Upper lobe of right lung (tissue), 1 donor: ENCODE measurements at regions not wholly inside any gene's neighbourhood (a gene's known extent, or its start where the extent isn't known, plus 50 kb on each side); places are given as distances from the start of the nearest gene placed in this dataset.

Experiments
- ATAC-seq: fragments of 200-7000 bp; cut with Tn5 transposase; one replicate; pipeline ENCODE4 v1.9.1; 2020; ENCODE audit warnings: mild to moderate bottlenecking, moderate library complexity
- DNase-seq: peaks from one replicate; pipeline ENCODE4 v3.0.0-alpha.2; 2020
- H3K27ac ChIP-seq: fragments of 200-600 bp; one replicate; pipeline ENCODE4 v1.8.0; 2022
- H3K27me3 ChIP-seq: fragments of 200-600 bp; one replicate; pipeline ENCODE4 v1.8.0; 2022; ENCODE audit warnings: mild to moderate bottlenecking
- H3K36me3 ChIP-seq: fragments of 200-600 bp; one replicate; pipeline ENCODE4 v1.8.0; 2022
- H3K4me1 ChIP-seq: fragments of 200-600 bp; one replicate; pipeline ENCODE4 v1.8.0; 2022
- H3K4me3 ChIP-seq: fragments of 200-600 bp; one replicate; pipeline ENCODE4 v1.8.0; 2022; ENCODE audit warnings: mild to moderate bottlenecking
- H3K9me3 ChIP-seq: fragments of 200-600 bp; one replicate; pipeline ENCODE4 v1.8.0; 2022
- intact Hi-C: fragments of 100-400 bp; cut with DNase I; formaldehyde crosslinking; loops from one replicate; pipeline ENCODE4 v1.11.0; 2022
- TF ChIP-seq, protein P1 (sequence below): fragments of 200-600 bp; IDR thresholded peaks from one replicate; pipeline ENCODE4 v1.8.0; 2022; ENCODE audit warnings: antibody characterized with exemption
- donor health status: DM: no; HTN: yes; CAD: no; lungs with severe emphysema.

DNA sequence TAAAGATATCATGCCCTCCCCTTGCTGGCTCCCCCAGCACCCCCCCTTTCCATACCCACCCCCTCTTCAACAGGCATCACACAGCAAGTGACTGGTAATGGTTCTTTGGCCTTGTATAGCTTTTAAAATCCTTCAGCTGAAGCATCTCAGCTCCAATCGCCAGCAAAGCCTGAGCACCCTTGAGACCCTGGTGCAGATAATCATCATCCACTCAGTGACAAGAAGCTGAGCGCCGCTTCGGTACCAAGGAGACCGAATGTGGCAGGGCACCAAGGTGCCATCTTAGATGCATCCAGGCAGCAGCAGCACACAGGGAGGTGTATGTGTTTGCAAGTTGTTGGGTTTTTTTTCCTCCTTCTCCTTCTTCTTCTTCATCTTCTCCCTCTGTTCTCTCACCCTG, 232.7 kb downstream of the BCL11A start:
- Histone ChIP-seq H3K27ac (no peak overlapping the region), H3K27me3 (no peaks in the 10 kb centered on the region), H3K4me1 (no peaks in the 10 kb centered on the region), H3K9me3 (no peaks in the 10 kb centered on the region), H3K36me3 (no peaks in the 10 kb centered on the region), H3K4me3 (no peak overlapping the region)
- DNase-seq (no peak), ATAC-seq (no peak)
- intact Hi-C loops, result no loop called here
- TF ChIP-seq, protein P1, sequence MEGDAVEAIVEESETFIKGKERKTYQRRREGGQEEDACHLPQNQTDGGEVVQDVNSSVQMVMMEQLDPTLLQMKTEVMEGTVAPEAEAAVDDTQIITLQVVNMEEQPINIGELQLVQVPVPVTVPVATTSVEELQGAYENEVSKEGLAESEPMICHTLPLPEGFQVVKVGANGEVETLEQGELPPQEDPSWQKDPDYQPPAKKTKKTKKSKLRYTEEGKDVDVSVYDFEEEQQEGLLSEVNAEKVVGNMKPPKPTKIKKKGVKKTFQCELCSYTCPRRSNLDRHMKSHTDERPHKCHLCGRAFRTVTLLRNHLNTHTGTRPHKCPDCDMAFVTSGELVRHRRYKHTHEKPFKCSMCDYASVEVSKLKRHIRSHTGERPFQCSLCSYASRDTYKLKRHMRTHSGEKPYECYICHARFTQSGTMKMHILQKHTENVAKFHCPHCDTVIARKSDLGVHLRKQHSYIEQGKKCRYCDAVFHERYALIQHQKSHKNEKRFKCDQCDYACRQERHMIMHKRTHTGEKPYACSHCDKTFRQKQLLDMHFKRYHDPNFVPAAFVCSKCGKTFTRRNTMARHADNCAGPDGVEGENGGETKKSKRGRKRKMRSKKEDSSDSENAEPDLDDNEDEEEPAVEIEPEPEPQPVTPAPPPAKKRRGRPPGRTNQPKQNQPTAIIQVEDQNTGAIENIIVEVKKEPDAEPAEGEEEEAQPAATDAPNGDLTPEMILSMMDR, result no peak

DNA sequence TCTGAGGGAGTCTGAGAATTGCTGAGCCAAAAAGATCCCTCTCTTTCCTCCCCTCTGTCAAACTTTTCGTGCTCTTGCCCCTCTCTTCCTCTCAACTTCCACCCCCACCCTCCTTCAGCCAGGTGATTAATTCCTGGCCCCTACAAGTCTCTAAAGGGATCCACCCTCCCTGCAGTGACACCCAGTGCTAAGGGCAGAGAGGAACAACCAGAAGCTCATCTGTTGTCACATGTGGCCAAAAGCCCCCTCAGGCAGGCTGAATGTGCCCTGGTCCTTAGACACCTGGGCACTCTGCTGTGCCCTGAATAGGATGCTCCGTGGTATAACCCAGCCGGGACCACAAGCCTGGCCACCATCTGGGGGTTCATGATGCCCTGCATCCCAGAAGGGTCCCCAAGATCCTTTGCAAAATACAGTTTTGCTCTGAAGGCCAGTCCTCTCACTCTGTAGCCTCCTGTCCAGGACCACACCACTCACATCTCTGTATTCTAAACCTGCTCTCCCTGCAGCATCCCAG, 234.4 kb downstream of the BCL11A start:
- intact Hi-C loops, result no loop called here
- no peaks in the 10 kb centered on the region for H3K4me1 ChIP-seq
- no peak for ATAC-seq

DNA sequence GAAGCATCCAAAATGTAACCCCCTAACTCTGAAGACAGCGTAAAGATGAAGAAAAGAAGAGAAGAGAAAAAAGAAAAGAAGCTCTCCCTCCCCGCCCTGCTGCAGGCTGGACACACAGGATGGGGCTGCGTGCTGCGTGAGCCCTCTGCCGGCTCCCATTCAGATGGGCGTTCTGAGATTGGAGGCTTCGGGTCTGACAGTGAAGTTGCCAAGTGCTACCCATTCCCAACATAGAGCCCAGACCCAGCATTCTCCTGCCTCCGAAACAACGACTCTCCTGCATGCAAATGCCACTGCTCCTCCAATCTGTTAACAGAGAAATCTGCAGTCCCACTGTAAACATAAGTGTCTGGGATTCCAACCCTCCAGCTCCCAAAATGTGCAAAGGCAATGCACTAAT, 234.9 kb downstream of the BCL11A start:
- no peak for ATAC-seq
- H3K9me3 ChIP-seq, result no peaks in the 10 kb centered on the region
- no peak overlapping the region for H3K27ac ChIP-seq
- no peaks in the 10 kb centered on the region for H3K27me3 ChIP-seq
- TF ChIP-seq, protein P1, result no peak
- no peaks in the 10 kb centered on the region for H3K4me1 ChIP-seq
- no peaks in the 10 kb centered on the region for H3K36me3 ChIP-seq
- intact Hi-C loops, result no loop called here
- H3K4me3 ChIP-seq, result no peak overlapping the region
- no peak for DNase-seq

More for the DNA sequence above, 234.4 kb downstream of the BCL11A start:
- Histone ChIP-seq H3K27ac (no peak overlapping the region), H3K36me3 (no peaks in the 10 kb centered on the region), H3K4me3 (no peak overlapping the region), H3K9me3 (no peaks in the 10 kb centered on the region), H3K27me3 (no peaks in the 10 kb centered on the region)
- DNase-seq, result no peak
- TF ChIP-seq, protein P1, result no peak

DNA sequence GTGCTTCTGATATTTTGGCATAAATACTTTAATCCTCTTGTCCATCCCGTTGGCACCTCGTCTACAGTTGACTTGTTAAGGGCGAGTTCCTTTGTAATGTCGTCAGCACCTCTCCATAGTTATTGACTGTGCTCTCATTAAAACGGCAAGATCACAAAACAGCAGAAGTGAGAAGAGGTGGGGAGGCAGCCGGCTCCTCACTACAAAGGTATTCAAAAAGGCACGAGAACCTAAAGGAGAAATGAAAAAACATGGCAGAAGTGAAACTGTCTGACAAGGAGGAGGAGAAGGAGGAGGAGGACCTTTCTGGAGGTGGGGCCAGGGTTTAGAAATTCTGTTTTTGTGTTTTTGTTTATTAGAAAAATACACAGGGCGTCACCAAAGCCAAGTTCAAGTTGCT, 235.6 kb downstream of the BCL11A start:
- no peaks in the 10 kb centered on the region for H3K4me1 ChIP-seq
- no peak overlapping the region for H3K27ac ChIP-seq
- no peaks in the 10 kb centered on the region for H3K27me3 ChIP-seq
- H3K4me3 ChIP-seq, result no peak overlapping the region
- no peaks in the 10 kb centered on the region for H3K9me3 ChIP-seq
- TF ChIP-seq, protein P1, result no peak
- H3K36me3 ChIP-seq, result no peaks in the 10 kb centered on the region
- ATAC-seq, result peak; percentile 73
- intact Hi-C loops, result no loop called here
- DNase-seq, result no peak

DNA sequence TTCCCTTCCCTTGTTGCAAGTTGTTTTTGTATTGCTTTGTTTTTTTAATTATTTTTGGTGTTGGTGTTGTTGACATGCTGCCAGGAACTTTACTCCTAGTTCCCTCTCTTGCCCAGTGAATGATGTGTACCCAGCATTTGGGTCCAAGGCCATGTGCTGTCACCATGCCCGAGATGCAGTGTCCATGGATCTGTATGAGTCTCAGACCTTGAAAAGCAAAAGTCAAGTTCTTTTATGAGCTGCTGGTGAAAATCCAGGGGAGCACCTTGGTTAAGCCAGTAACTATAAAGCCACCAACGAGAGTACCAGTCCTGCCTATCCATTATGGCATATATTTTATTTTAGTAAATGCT, 236.4 kb downstream of the BCL11A start:
- H3K4me3 ChIP-seq, result no peak overlapping the region
- intact Hi-C loops, result no loop called here
- no peaks in the 10 kb centered on the region for H3K36me3 ChIP-seq
- no peak for ATAC-seq
- no peak overlapping the region for H3K27ac ChIP-seq
- TF ChIP-seq, protein P1, result no peak
- DNase-seq, result no peak
- no peaks in the 10 kb centered on the region for H3K27me3 ChIP-seq
- no peaks in the 10 kb centered on the region for H3K4me1 ChIP-seq
- no peaks in the 10 kb centered on the region for H3K9me3 ChIP-seq

DNA sequence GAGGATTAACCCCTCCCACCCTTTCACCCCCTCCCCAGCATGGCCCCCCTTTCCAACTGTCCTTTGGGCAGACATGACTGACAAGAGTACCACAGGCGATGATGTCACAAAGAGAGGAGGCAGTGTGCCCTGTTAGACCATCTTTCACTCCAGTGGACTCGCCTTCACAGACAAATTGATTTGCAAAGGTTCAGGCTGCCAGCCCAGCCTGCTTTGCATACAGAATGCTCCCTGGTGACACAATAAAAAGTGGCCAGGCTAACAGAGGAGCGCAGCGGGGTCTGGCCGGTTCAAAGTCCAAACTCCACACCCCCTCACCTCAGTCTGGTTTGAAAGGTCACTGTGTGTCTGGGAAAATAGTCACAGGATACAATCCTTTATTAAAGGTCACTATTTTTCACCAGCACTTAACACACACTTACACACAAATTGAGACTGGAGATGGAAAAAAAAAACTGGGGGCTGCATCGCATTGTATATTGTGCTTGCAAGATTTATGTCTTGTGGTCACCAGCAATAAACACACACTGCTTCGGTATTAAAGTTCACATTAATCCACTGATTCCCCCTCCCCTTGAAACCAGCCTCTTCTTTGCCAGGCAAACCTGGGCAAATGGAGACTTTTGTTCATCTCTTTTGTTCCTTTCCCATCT, 236.9 kb downstream of the BCL11A start:
- TF ChIP-seq, protein P1, result no peak
- ATAC-seq (no peak), DNase-seq (no peak)
- no peak overlapping the region for H3K4me3 ChIP-seq
- intact Hi-C loops, result no loop called here
- H3K36me3 ChIP-seq, result no peaks in the 10 kb centered on the region
- H3K27ac ChIP-seq, result no peak overlapping the region
- no peaks in the 10 kb centered on the region for H3K27me3 ChIP-seq
- H3K9me3 ChIP-seq, result no peaks in the 10 kb centered on the region
- no peaks in the 10 kb centered on the region for H3K4me1 ChIP-seq
